ENCODE measurements at regions not wholly inside any gene's neighbourhood (a gene's known extent, or its start where the extent isn't known, plus 50 kb on each side); places are given as distances from the start of the nearest gene placed in this dataset.

DNA sequence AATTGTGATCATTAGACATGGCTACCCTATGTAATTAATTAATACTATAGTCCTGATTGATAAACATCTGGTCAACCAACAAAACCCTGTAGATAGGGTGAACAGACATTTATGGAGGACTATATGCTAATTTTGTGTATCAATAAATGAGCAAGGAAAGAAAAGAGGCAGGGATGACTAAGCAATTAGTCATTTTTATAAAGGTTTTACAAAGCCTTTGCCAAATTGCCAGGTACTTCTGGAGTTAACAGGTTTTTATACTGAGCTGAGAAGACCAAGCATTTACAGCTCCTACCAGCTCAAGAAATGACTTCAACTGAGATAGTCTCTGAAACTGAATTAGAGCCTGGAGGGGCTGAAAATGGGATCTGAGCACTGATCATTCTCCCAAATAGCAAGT, 186.8 kb upstream of the PRR20A start:
- no peak overlapping the region for H3K4me2 ChIP-seq (ENCODE audit: low read length)
- H3K27ac ChIP-seq (ENCODE audit: low read length) = no peak overlapping the region
- H3F3A ChIP-seq (ENCODE audit: insufficient read depth, low read length, poor library complexity, severe bottlenecking) = no peaks in the 10 kb centered on the region
- no peaks in the 10 kb centered on the region for H4K20me1 ChIP-seq (ENCODE audit: insufficient read depth)
- no peaks in the 10 kb centered on the region for H3K9me2 ChIP-seq (ENCODE audit: insufficient read depth, low read length)
- no peak overlapping the region for H2AFZ ChIP-seq (ENCODE audit: low read depth, low read length)
- H3K36me3 ChIP-seq (ENCODE audit: insufficient read depth, low read length) = no peaks in the 10 kb centered on the region
- no peak for TF ChIP-seq SMC3 (conservative IDR thresholded peaks at IDR 0.05; ENCODE audit: poor library complexity)
- no peak for TF ChIP-seq CTCF (IDR thresholded peaks at IDR 0.05; ENCODE audit: poor library complexity, severe bottlenecking)
- TF ChIP-seq, protein P1, sequence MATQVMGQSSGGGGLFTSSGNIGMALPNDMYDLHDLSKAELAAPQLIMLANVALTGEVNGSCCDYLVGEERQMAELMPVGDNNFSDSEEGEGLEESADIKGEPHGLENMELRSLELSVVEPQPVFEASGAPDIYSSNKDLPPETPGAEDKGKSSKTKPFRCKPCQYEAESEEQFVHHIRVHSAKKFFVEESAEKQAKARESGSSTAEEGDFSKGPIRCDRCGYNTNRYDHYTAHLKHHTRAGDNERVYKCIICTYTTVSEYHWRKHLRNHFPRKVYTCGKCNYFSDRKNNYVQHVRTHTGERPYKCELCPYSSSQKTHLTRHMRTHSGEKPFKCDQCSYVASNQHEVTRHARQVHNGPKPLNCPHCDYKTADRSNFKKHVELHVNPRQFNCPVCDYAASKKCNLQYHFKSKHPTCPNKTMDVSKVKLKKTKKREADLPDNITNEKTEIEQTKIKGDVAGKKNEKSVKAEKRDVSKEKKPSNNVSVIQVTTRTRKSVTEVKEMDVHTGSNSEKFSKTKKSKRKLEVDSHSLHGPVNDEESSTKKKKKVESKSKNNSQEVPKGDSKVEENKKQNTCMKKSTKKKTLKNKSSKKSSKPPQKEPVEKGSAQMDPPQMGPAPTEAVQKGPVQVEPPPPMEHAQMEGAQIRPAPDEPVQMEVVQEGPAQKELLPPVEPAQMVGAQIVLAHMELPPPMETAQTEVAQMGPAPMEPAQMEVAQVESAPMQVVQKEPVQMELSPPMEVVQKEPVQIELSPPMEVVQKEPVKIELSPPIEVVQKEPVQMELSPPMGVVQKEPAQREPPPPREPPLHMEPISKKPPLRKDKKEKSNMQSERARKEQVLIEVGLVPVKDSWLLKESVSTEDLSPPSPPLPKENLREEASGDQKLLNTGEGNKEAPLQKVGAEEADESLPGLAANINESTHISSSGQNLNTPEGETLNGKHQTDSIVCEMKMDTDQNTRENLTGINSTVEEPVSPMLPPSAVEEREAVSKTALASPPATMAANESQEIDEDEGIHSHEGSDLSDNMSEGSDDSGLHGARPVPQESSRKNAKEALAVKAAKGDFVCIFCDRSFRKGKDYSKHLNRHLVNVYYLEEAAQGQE (IDR thresholded peaks at IDR 0.05; ENCODE audit: borderline replicate concordance) = no peak
- TF ChIP-seq EZH2 (IDR thresholded peaks at IDR 0.05; ENCODE audit: borderline replicate concordance, insufficient read depth, low read length, poor library complexity, severe bottlenecking) = no peak
- no peak for TF ChIP-seq MXI1 (conservative IDR thresholded peaks at IDR 0.05; ENCODE audit: poor library complexity, severe bottlenecking)
- TF ChIP-seq RAD21 (conservative IDR thresholded peaks at IDR 0.05) = no peak
- no peak for TF ChIP-seq TAF1 (IDR thresholded peaks at IDR 0.05; ENCODE audit: low read depth)
- no peak for TF ChIP-seq EP300 (conservative IDR thresholded peaks at IDR 0.05; ENCODE audit: poor library complexity, severe bottlenecking)
- TF ChIP-seq POLR2AphosphoS5 (IDR thresholded peaks at IDR 0.05) = no peak
- H3K9me3 ChIP-seq (ENCODE audit: low read length) = no peaks in the 10 kb centered on the region
- no peaks in the 10 kb centered on the region for H3K27me3 ChIP-seq (ENCODE audit: insufficient read depth, low read depth, low read length)
- no peaks in the 10 kb centered on the region for H3K79me2 ChIP-seq (replicated peaks; ENCODE audit: insufficient read depth, low read length)
- H3K9ac ChIP-seq (ENCODE audit: low read length) = no peak overlapping the region
- no peak overlapping the region for H3K4me3 ChIP-seq (ENCODE audit: low read length)

- no peaks in the 10 kb centered on the region for H3F3A ChIP-seq (ENCODE audit: insufficient read depth, low read length, poor library complexity, severe bottlenecking)
- H2AFZ ChIP-seq (ENCODE audit: low read depth, low read length) = no peak overlapping the region
- H3K4me2 ChIP-seq (ENCODE audit: low read length) = no peak overlapping the region
- H3K27me3 ChIP-seq (ENCODE audit: insufficient read depth, low read depth, low read length) = no peaks in the 10 kb centered on the region
- no peaks in the 10 kb centered on the region for H4K20me1 ChIP-seq (ENCODE audit: insufficient read depth)
- TF ChIP-seq RAD21 (conservative IDR thresholded peaks at IDR 0.05) (no peak), EZH2 (IDR thresholded peaks at IDR 0.05; ENCODE audit: borderline replicate concordance, insufficient read depth, low read length, poor library complexity, severe bottlenecking) (no peak), TAF1 (IDR thresholded peaks at IDR 0.05; ENCODE audit: low read depth) (no peak), EP300 (conservative IDR thresholded peaks at IDR 0.05; ENCODE audit: poor library complexity, severe bottlenecking) (no peak), MXI1 (conservative IDR thresholded peaks at IDR 0.05; ENCODE audit: poor library complexity, severe bottlenecking) (no peak), SMC3 (conservative IDR thresholded peaks at IDR 0.05; ENCODE audit: poor library complexity) (no peak), POLR2AphosphoS5 (IDR thresholded peaks at IDR 0.05) (no peak), CTCF (IDR thresholded peaks at IDR 0.05; ENCODE audit: poor library complexity, severe bottlenecking) (no peak)
- TF ChIP-seq, protein P1 (IDR thresholded peaks at IDR 0.05; ENCODE audit: borderline replicate concordance) = no peak
- no peaks in the 10 kb centered on the region for H3K36me3 ChIP-seq (ENCODE audit: insufficient read depth, low read length)
- no peaks in the 10 kb centered on the region for H3K9me2 ChIP-seq (ENCODE audit: insufficient read depth, low read length)
- H3K4me3 ChIP-seq (ENCODE audit: low read length) = no peak overlapping the region
- H3K79me2 ChIP-seq (replicated peaks; ENCODE audit: insufficient read depth, low read length) = no peaks in the 10 kb centered on the region
- H3K9me3 ChIP-seq (ENCODE audit: low read length) = no peaks in the 10 kb centered on the region
- H3K9ac ChIP-seq (ENCODE audit: low read length) = no peak overlapping the region
- no peak overlapping the region for H3K27ac ChIP-seq (ENCODE audit: low read length)
These were observed 165.1 kb upstream of the PRR20A start for GRCh38 chr13:56975647-56976046.
